Progenitor cell of endocrine pancreas (in vitro differentiated cells): ENCODE measurements at regions not wholly inside any gene's neighbourhood (a gene's known extent, or its start where the extent isn't known, plus 50 kb on each side); places are given as distances from the start of the nearest gene placed in this dataset.

Experiments used
- DNase-seq: peaks from one replicate; pipeline ENCODE4 v3.0.0; 2021; ENCODE audit warnings: low spot score; ENCODE audit not compliant: unreplicated experiment
- H3K27ac Mint-ChIP-seq: 2 replicates; pipeline ENCODE4 v1.8.0; 2021; ENCODE audit warnings: mild to moderate bottlenecking, moderate library complexity, mixed read lengths
- H3K27me3 Mint-ChIP-seq: 2 replicates; pipeline ENCODE4 v1.8.0; 2021; ENCODE audit warnings: mixed read lengths
- H3K36me3 Mint-ChIP-seq: 2 replicates; pipeline ENCODE4 v1.8.0; 2022; ENCODE audit warnings: mixed read lengths; ENCODE audit not compliant: insufficient read depth
- H3K4me1 Mint-ChIP-seq: 2 replicates; pipeline ENCODE4 v1.8.0; 2021; ENCODE audit warnings: low read depth, mixed read lengths
- H3K4me3 Mint-ChIP-seq: 2 replicates; pipeline ENCODE4 v1.8.0; 2021; ENCODE audit warnings: low read depth, mild to moderate bottlenecking, moderate library complexity, mixed read lengths
- H3K9me3 Mint-ChIP-seq: 2 replicates; pipeline ENCODE4 v1.8.0; 2021; ENCODE audit warnings: low read depth, mixed read lengths
- TF ChIP-seq, protein P1 (sequence below): fragments of 200-600 bp; sonication (generic); IDR thresholded peaks from one replicate; pipeline ENCODE4 v1.5.0; 2021; ENCODE audit warnings: antibody characterized with exemption, mild to moderate bottlenecking; ENCODE audit not compliant: unreplicated experiment

DNA sequence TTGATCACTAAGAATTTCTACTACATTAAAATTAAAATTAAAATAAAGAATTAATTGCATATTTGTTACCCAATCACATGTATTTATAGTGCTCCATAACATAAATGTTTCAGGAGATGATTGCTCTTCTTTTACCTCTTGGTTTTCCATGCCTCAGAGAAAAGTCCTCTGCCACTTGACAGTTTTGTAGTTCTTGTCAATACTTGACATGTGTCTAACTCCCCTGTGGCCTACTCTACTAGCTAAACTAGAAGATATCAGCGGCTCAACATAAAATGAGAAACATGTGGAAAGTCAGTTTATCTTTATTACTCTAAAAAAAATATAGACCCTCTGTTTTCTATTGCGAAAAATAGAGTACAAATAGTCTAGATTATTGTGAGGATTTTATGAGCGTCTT lies 650.6 kb upstream of the NUDT12 start:
- H3K27ac Mint-ChIP-seq: no peak overlapping the region
- no peaks in the 10 kb centered on the region for H3K4me1 Mint-ChIP-seq
- peaks cover 3% of the 10 kb centered on the region for H3K9me3 Mint-ChIP-seq
- no peaks in the 10 kb centered on the region for H3K36me3 Mint-ChIP-seq
- no peaks in the 10 kb centered on the region for H3K27me3 Mint-ChIP-seq
- no peak for DNase-seq
- TF ChIP-seq, protein P1, sequence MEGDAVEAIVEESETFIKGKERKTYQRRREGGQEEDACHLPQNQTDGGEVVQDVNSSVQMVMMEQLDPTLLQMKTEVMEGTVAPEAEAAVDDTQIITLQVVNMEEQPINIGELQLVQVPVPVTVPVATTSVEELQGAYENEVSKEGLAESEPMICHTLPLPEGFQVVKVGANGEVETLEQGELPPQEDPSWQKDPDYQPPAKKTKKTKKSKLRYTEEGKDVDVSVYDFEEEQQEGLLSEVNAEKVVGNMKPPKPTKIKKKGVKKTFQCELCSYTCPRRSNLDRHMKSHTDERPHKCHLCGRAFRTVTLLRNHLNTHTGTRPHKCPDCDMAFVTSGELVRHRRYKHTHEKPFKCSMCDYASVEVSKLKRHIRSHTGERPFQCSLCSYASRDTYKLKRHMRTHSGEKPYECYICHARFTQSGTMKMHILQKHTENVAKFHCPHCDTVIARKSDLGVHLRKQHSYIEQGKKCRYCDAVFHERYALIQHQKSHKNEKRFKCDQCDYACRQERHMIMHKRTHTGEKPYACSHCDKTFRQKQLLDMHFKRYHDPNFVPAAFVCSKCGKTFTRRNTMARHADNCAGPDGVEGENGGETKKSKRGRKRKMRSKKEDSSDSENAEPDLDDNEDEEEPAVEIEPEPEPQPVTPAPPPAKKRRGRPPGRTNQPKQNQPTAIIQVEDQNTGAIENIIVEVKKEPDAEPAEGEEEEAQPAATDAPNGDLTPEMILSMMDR: no peak
- no peak overlapping the region for H3K4me3 Mint-ChIP-seq

DNA sequence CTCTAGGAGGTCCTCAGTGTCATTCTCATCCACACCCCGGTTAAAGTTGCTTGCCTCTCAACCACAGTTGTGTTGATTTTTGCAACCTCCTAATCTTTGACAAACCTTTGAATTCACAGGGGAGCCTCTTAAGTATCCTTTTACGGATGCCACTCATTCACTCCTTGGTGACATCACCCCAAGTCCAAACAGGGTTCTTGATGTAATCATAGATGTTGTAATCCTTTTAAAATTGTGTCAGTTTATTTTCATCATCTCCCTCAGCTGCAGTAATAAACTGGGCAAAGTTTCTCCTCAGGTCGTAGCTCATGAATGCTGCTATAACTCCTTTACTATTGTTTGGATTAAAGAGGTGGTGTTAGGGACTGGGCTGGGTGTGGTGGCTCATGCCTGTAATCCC lies 637.2 kb upstream of the NUDT12 start:
- Mint-ChIP-seq H3K4me3 (no peak overlapping the region), H3K4me1 (no peaks in the 10 kb centered on the region), H3K9me3 (no peaks in the 10 kb centered on the region), H3K27me3 (no peaks in the 10 kb centered on the region), H3K36me3 (no peaks in the 10 kb centered on the region), H3K27ac (no peak overlapping the region)
- DNase-seq: no peak
- TF ChIP-seq, protein P1: no peak

DNA sequence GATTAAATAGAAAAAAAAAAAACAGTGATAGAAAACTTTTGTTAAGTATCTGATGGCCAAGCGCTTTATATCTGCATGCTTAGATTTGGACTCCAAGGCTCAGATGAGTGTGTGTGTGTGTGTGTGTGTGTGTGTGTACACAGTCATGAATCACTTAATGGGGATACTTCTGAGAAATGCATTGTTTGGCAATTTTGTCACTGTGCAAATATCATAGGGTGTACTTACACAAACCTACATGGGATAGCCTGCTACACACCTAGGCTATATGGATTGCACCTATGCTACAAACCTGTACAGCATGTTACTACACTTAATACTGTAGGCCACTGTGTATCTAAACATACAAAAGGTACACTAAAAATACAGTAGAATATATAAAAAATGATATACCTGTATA lies 635.6 kb upstream of the NUDT12 start:
- H3K27ac Mint-ChIP-seq: no peak overlapping the region

DNA sequence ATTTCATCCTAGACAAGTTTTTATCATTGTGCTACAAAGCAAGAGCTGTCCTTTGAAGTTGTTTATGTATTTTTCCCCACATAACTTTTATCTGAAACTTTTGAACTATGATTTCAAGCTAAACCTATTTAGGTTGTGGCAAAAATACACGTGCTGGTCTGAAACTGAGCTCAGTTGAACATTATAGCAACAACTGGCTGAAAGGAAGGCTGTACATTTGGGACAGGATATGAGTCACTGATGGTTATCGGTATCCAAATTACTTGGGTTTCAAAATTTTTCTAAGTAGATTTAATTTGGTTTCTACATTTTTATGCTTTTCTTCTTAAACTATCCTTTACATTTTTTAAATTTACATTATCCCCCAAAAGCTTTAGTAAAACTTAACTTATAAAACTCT lies 627.3 kb upstream of the NUDT12 start:
- TF ChIP-seq, protein P1: no peak
- no peaks in the 10 kb centered on the region for H3K27me3 Mint-ChIP-seq
- H3K36me3 Mint-ChIP-seq: no peaks in the 10 kb centered on the region
- no peaks in the 10 kb centered on the region for H3K4me1 Mint-ChIP-seq
- no peak for DNase-seq
- no peak overlapping the region for H3K27ac Mint-ChIP-seq
- no peak overlapping the region for H3K4me3 Mint-ChIP-seq
- peaks cover 20% of the 10 kb centered on the region for H3K9me3 Mint-ChIP-seq

More for the DNA sequence above, 635.6 kb upstream of the NUDT12 start:
- TF ChIP-seq, protein P1: no peak
- no peaks in the 10 kb centered on the region for H3K9me3 Mint-ChIP-seq
- no peak overlapping the region for H3K4me3 Mint-ChIP-seq
- H3K4me1 Mint-ChIP-seq: no peaks in the 10 kb centered on the region
- no peaks in the 10 kb centered on the region for H3K27me3 Mint-ChIP-seq
- DNase-seq: no peak
- no peaks in the 10 kb centered on the region for H3K36me3 Mint-ChIP-seq

DNA sequence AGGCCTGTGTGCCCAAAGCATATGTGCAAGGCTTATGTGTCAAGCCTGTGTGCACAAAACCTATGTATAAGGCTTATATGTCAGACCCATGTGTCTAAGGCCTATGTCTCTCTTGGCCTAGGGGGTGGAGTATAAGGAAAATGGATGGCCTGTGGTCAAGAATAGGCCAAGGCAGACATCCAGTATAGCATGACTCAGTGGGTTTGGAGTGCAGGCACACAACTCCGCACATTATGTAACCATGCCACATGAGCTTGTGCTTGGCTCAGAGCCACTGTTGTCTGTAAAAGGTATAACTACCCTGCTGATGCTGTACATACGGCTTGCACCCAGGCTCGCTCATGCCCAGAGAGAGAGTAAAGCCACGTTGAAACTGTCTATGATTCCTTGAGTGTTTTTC lies 626.4 kb upstream of the NUDT12 start:
- DNase-seq: no peak
- peaks cover 20% of the 10 kb centered on the region for H3K9me3 Mint-ChIP-seq
- no peak overlapping the region for H3K4me3 Mint-ChIP-seq
- H3K36me3 Mint-ChIP-seq: no peaks in the 10 kb centered on the region
- no peaks in the 10 kb centered on the region for H3K27me3 Mint-ChIP-seq
- H3K27ac Mint-ChIP-seq: no peak overlapping the region
- TF ChIP-seq, protein P1: no peak
- H3K4me1 Mint-ChIP-seq: no peaks in the 10 kb centered on the region

DNA sequence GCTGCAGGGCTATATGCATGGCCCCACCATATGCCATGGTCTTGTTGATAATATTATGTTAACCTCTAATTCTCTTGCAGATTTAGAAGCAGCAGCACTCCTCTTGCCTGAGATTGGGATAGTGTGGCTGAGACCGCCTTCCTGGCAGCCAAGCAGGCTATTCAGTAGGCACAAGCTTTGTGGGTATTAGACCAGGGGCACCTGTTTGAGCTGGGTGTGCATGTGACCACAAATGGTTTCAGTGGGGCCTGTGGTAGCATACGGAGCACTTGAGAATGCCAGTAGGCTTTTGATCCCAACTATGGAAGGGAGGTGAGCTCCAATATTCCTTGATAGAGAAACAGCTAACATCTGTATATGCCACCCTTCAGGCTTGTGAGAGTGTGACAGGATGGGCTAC lies 625.1 kb upstream of the NUDT12 start:
- no peaks in the 10 kb centered on the region for H3K4me1 Mint-ChIP-seq
- peaks cover 26% of the 10 kb centered on the region for H3K9me3 Mint-ChIP-seq
- no peaks in the 10 kb centered on the region for H3K27me3 Mint-ChIP-seq
- no peaks in the 10 kb centered on the region for H3K36me3 Mint-ChIP-seq
- H3K4me3 Mint-ChIP-seq: no peak overlapping the region
- no peak for DNase-seq
- no peak overlapping the region for H3K27ac Mint-ChIP-seq
- TF ChIP-seq, protein P1: no peak
